GM23338 (cell line): ENCODE measurements at regions not wholly inside any gene's neighbourhood (a gene's known extent, or its start where the extent isn't known, plus 50 kb on each side); places are given as distances from the start of the nearest gene placed in this dataset.

ENCODE experiments used
- ATAC-seq: fragments of 200-7000 bp; cut with Tn5 transposase; 3 replicates; pipeline ENCODE4 v1.9.1; 2020
- DNase-seq: peaks from one replicate; pipeline ENCODE4 v3.0.0-alpha.2; 2015; ENCODE audit warnings: low spot score
- H2AFZ ChIP-seq: fragments of 200-600 bp; sonication (generic); 2 replicates; pipeline ENCODE4 v1.8.0; 2016; ENCODE audit warnings: antibody characterized with exemption, mild to moderate bottlenecking, moderate library complexity
- H3F3A ChIP-seq: fragments of 200-600 bp; sonication (generic); replicated peaks from 2 replicates; pipeline ENCODE4 v1.8.0; 2017; ENCODE audit warnings: antibody characterized with exemption, mixed run types, low read depth
- H3K27ac ChIP-seq: fragments of 200-600 bp; sonication (generic); 2 replicates; pipeline ENCODE4 v1.6.1; 2016; ENCODE audit warnings: low read depth
- H3K27me3 ChIP-seq: fragments of 200-600 bp; sonication (generic); 2 replicates; pipeline ENCODE4 v1.8.0; 2016; ENCODE audit warnings: mild to moderate bottlenecking, mixed run types, moderate library complexity; ENCODE audit not compliant: insufficient read depth
- H3K36me3 ChIP-seq: fragments of 200-600 bp; sonication (generic); 2 replicates; pipeline ENCODE4 v1.8.0; 2016; ENCODE audit warnings: mild to moderate bottlenecking; ENCODE audit not compliant: insufficient read depth
- H3K4me1 ChIP-seq: fragments of 200-600 bp; sonication (generic); 2 replicates; pipeline ENCODE4 v1.8.0; 2016; ENCODE audit warnings: mild to moderate bottlenecking, moderate library complexity; ENCODE audit not compliant: insufficient read depth
- H3K4me2 ChIP-seq: fragments of 200-600 bp; sonication (generic); 2 replicates; pipeline ENCODE4 v1.7.1; 2017; ENCODE audit warnings: mixed run types
- H3K4me3 ChIP-seq: fragments of 200-600 bp; sonication (generic); 2 replicates; pipeline ENCODE4 v1.6.1; 2016; ENCODE audit warnings: mixed run types
- H3K79me2 ChIP-seq: fragments of 200-600 bp; sonication (generic); replicated peaks from 2 replicates; pipeline ENCODE4 v1.8.0; 2017; ENCODE audit warnings: mild to moderate bottlenecking; ENCODE audit not compliant: insufficient read depth
- H3K9me2 ChIP-seq: fragments of 200-600 bp; sonication (generic); 2 replicates; pipeline ENCODE4 v1.8.0; 2017; ENCODE audit not compliant: insufficient read depth
- H4K20me1 ChIP-seq: fragments of 200-600 bp; sonication (generic); replicated peaks from 2 replicates; pipeline ENCODE4 v1.8.0; 2017; ENCODE audit warnings: mild to moderate bottlenecking; ENCODE audit not compliant: insufficient read depth
- H3K27ac Mint-ChIP-seq: 2 replicates; pipeline ENCODE4 v1.8.0; 2020; ENCODE audit warnings: inconsistent platforms, mild to moderate bottlenecking, moderate library complexity, mixed read lengths
- H3K27me3 Mint-ChIP-seq: 3 replicates; pipeline ENCODE4 v1.8.0; 2022; ENCODE audit warnings: low read depth, mild to moderate bottlenecking, moderate library complexity, mixed read lengths, inconsistent platforms; ENCODE audit not compliant: insufficient read depth, poor library complexity
- H3K36me3 Mint-ChIP-seq: 3 replicates; pipeline ENCODE4 v1.8.0; 2021; ENCODE audit warnings: low read depth, mild to moderate bottlenecking, inconsistent platforms, moderate library complexity, mixed read lengths
- H3K4me1 Mint-ChIP-seq: 3 replicates; pipeline ENCODE4 v1.8.0; 2020; ENCODE audit warnings: mild to moderate bottlenecking, inconsistent platforms, mixed read lengths
- H3K4me3 Mint-ChIP-seq: 3 replicates; pipeline ENCODE4 v1.8.0; 2021; ENCODE audit warnings: moderate library complexity, mild to moderate bottlenecking, inconsistent platforms, mixed read lengths
- H3K9me3 Mint-ChIP-seq: 3 replicates; pipeline ENCODE4 v1.8.0; 2020; ENCODE audit warnings: moderate library complexity, mild to moderate bottlenecking, inconsistent platforms, mixed read lengths
- EZH2 ChIP-seq: fragments of 200-600 bp; sonication (generic); IDR thresholded peaks from one replicate; pipeline ENCODE4 v1.8.0; 2017; ENCODE audit warnings: antibody characterized with exemption, mild to moderate bottlenecking, low read depth; ENCODE audit not compliant: unreplicated experiment
- JUNB ChIP-seq: IDR thresholded peaks from one replicate; pipeline ENCODE4 v1.6.1; 2016; ENCODE audit warnings: antibody characterized with exemption; ENCODE audit not compliant: unreplicated experiment
- ZNF114 ChIP-seq: fragments of 250-450 bp; sonication (Bioruptor Pico); IDR thresholded peaks from 2 replicates; pipeline ENCODE4 v1.5.0; 2020; ENCODE audit warnings: mild to moderate bottlenecking, moderate library complexity
- ZNF331 ChIP-seq: fragments of 250-450 bp; sonication (Bioruptor Pico); IDR thresholded peaks from 2 replicates; pipeline ENCODE4 v1.5.0; 2020; ENCODE audit warnings: low read depth, mild to moderate bottlenecking, moderate library complexity
- TF ChIP-seq, protein P1 (sequence below), 2 experiments: fragments of 200-600 bp in 1 of 2; sonication (generic) in 1 of 2; conservative IDR thresholded peaks; 2 replicates each; pipeline versions ENCODE4 v1.5.1 to v1.6.1; 2016 to 2017; ENCODE audit warnings: antibody characterized with exemption in 2 of 2, low read depth in 2 of 2, mild to moderate bottlenecking in 2 of 2, moderate library complexity in 1 of 2
- TF ChIP-seq, protein P2 (sequence below): IDR thresholded peaks from one replicate; pipeline ENCODE4 v1.6.1; 2018; ENCODE audit warnings: antibody characterized with exemption; ENCODE audit not compliant: unreplicated experiment

DNA sequence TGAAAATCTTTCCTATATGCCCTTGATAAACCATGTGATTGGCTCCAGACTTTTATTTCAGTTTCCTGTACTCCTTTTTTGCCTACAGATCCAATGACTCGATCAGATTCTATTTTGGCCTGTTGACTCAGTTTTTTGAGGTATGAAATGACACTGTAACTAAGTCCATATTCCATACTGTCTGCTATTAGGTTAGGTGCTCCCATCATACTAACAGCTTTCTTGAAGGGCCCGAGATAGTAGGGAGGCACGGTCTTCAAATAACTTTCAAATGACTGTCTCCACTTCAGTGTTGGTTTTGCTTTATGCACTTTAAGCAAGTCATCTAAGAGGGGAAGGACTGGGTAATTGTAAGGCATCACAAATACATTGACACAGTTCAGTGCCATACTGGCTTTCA, 295.4 kb upstream of the DAB2 start:
- no peak for DNase-seq
- no peak overlapping the region for H3K4me3 ChIP-seq
- TF ChIP-seq, protein P1, sequence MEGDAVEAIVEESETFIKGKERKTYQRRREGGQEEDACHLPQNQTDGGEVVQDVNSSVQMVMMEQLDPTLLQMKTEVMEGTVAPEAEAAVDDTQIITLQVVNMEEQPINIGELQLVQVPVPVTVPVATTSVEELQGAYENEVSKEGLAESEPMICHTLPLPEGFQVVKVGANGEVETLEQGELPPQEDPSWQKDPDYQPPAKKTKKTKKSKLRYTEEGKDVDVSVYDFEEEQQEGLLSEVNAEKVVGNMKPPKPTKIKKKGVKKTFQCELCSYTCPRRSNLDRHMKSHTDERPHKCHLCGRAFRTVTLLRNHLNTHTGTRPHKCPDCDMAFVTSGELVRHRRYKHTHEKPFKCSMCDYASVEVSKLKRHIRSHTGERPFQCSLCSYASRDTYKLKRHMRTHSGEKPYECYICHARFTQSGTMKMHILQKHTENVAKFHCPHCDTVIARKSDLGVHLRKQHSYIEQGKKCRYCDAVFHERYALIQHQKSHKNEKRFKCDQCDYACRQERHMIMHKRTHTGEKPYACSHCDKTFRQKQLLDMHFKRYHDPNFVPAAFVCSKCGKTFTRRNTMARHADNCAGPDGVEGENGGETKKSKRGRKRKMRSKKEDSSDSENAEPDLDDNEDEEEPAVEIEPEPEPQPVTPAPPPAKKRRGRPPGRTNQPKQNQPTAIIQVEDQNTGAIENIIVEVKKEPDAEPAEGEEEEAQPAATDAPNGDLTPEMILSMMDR (conservative IDR thresholded peaks at IDR 0.05; ENCODE audit: low read depth in 2 of 2): no peak
- no peak for TF ChIP-seq ZNF331 (CRISPR knock-in tag)
- TF ChIP-seq, protein P2, sequence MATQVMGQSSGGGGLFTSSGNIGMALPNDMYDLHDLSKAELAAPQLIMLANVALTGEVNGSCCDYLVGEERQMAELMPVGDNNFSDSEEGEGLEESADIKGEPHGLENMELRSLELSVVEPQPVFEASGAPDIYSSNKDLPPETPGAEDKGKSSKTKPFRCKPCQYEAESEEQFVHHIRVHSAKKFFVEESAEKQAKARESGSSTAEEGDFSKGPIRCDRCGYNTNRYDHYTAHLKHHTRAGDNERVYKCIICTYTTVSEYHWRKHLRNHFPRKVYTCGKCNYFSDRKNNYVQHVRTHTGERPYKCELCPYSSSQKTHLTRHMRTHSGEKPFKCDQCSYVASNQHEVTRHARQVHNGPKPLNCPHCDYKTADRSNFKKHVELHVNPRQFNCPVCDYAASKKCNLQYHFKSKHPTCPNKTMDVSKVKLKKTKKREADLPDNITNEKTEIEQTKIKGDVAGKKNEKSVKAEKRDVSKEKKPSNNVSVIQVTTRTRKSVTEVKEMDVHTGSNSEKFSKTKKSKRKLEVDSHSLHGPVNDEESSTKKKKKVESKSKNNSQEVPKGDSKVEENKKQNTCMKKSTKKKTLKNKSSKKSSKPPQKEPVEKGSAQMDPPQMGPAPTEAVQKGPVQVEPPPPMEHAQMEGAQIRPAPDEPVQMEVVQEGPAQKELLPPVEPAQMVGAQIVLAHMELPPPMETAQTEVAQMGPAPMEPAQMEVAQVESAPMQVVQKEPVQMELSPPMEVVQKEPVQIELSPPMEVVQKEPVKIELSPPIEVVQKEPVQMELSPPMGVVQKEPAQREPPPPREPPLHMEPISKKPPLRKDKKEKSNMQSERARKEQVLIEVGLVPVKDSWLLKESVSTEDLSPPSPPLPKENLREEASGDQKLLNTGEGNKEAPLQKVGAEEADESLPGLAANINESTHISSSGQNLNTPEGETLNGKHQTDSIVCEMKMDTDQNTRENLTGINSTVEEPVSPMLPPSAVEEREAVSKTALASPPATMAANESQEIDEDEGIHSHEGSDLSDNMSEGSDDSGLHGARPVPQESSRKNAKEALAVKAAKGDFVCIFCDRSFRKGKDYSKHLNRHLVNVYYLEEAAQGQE: no peak
- no peak for TF ChIP-seq JUNB
- no peak for TF ChIP-seq EZH2
- H3K27me3 Mint-ChIP-seq: no peaks in the 10 kb centered on the region
- H3K36me3 Mint-ChIP-seq: no peaks in the 10 kb centered on the region
- H3K27ac Mint-ChIP-seq: no peak overlapping the region
- ATAC-seq: no peak
- H3K9me3 Mint-ChIP-seq: 0 out of 3 replicates have a peak, but pooled peaks cover 4% of the 10 kb centered on the region
- H3K4me2 ChIP-seq: no peak overlapping the region
- H3K4me1 ChIP-seq: no peaks in the 10 kb centered on the region
- 0 out of 2 replicates have a peak, but pooled peaks cover 5% of the 10 kb centered on the region for H3K9me2 ChIP-seq
- no peaks in the 10 kb centered on the region for H3K27me3 ChIP-seq
- H3F3A ChIP-seq: no peaks in the 10 kb centered on the region
- H3K36me3 ChIP-seq: no peaks in the 10 kb centered on the region
- H2AFZ ChIP-seq: no peak overlapping the region
- no peaks in the 10 kb centered on the region for H4K20me1 ChIP-seq
- H3K79me2 ChIP-seq: no peaks in the 10 kb centered on the region
- H3K4me3 Mint-ChIP-seq: no peak overlapping the region
- peaks cover 7% of the 10 kb centered on the region for H3K4me1 Mint-ChIP-seq
- H3K27ac ChIP-seq: no peak overlapping the region

DNA sequence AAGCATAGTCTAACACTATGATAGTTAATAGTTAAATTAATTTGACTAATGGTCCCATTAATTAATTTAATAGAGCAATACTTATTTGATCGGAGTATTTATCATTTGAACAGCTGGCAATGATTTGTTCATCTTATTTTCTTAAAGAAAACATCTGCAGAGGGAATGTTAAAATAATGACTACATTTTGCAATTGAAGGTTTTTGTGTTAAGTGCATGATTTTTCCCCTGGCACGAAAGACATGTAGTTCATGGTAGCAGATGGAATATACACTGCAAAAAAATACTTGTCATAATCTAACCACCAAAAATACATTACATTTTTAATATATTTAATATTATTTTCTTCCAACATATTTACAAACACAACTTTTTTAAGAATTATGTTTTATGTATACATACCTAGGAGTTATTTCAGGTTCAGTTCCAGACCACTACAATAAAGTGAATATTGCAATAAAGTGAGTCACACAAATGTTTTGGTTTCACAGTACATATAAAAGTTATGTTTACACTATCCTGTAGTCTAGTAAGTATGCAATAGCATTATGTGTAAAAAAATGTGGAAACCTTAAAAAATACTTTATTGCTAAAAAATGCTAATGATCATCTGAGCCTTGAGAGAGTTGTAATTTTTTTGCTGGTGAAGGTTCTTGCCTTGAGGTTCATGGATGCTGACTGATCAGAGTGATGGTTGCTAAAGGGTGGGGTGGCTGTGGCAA, 292.6 kb upstream of the DAB2 start:
- no peaks in the 10 kb centered on the region for H3K79me2 ChIP-seq
- peaks cover 7% of the 10 kb centered on the region for H3K4me1 Mint-ChIP-seq
- no peak for TF ChIP-seq ZNF114 (CRISPR knock-in tag)
- TF ChIP-seq, protein P1 (conservative IDR thresholded peaks at IDR 0.05; ENCODE audit: low read depth in 2 of 2): no peak

More for the DNA sequence above, 292.6 kb upstream of the DAB2 start:
- Histone ChIP-seq H3F3A (no peaks in the 10 kb centered on the region), H3K4me1 (no peaks in the 10 kb centered on the region), H3K36me3 (no peaks in the 10 kb centered on the region), H3K27me3 (no peaks in the 10 kb centered on the region), H3K4me3 (no peak overlapping the region), H3K9me2 (0 out of 2 replicates have a peak, but pooled peaks cover 5% of the 10 kb centered on the region), H4K20me1 (no peaks in the 10 kb centered on the region), H3K27ac (no peak overlapping the region), H2AFZ (no peak overlapping the region), H3K4me2 (no peak overlapping the region)
- no peaks in the 10 kb centered on the region for H3K27me3 Mint-ChIP-seq
- H3K36me3 Mint-ChIP-seq: no peaks in the 10 kb centered on the region
- H3K4me3 Mint-ChIP-seq: no peak overlapping the region
- 0 out of 3 replicates have a peak, but pooled peaks cover 4% of the 10 kb centered on the region for H3K9me3 Mint-ChIP-seq
- no peak for DNase-seq
- no peak for ATAC-seq
- no peak overlapping the region for H3K27ac Mint-ChIP-seq
